ENCODE measurements at regions not wholly inside any gene's neighbourhood (a gene's known extent, or its start where the extent isn't known, plus 50 kb on each side); places are given as distances from the start of the nearest gene placed in this dataset.

GRCh38 chr11:115939731-115940421, 435.7 kb upstream of the CADM1 start:
- Histone ChIP-seq H3K9ac (ENCODE audit: insufficient read depth, low read length) (no peak overlapping the region), H3K4me2 (ENCODE audit: extremely low read depth, insufficient read depth, low read length) (no peak overlapping the region), H2AFZ (ENCODE audit: low read length) (no peak overlapping the region), H3K4me1 (ENCODE audit: control insufficient read depth, extremely low read depth, insufficient read depth, low read length) (no peaks in the 10 kb centered on the region), H3K36me3 (ENCODE audit: control insufficient read depth, insufficient read depth, low read length) (no peaks in the 10 kb centered on the region), H3K4me3 (replicated peaks in 1 of 4; ENCODE audit: control extremely low read depth in 1 of 4, insufficient read depth in 1 of 4, low read depth in 3 of 4, low read length in 4 of 4) (no peak overlapping the region), H3K27me3 (ENCODE audit: control insufficient read depth, insufficient read depth, low read length) (no peaks in the 10 kb centered on the region), H3K27ac (ENCODE audit: insufficient read depth, low read length) (no peak overlapping the region), H3K9me3 (ENCODE audit: control insufficient read depth, insufficient read depth, low read depth, low read length) (no peaks in the 10 kb centered on the region), H4K20me1 (ENCODE audit: control insufficient read depth, extremely low read depth, insufficient read depth, low read length) (no peaks in the 10 kb centered on the region), H3K79me2 (ENCODE audit: control insufficient read depth, insufficient read depth, low read length) (no peaks in the 10 kb centered on the region)
- no peak for DNase-seq (ENCODE audit: low read depth in 2 of 2)
- TF ChIP-seq CTCF (conservative IDR thresholded peaks at IDR 0.05 in 1 of 2, IDR thresholded peaks at IDR 0.05 in 1 of 2; ENCODE audit: low read depth in 1 of 2, low read length in 2 of 2): no peak
- TF ChIP-seq EZH2 (IDR thresholded peaks at IDR 0.05; ENCODE audit: low read length, missing control alignments): no peak

- Histone ChIP-seq H3K36me3 (ENCODE audit: control insufficient read depth, insufficient read depth, low read length) (no peaks in the 10 kb centered on the region), H3K9ac (ENCODE audit: insufficient read depth, low read length) (no peak overlapping the region), H3K27ac (ENCODE audit: insufficient read depth, low read length) (no peak overlapping the region), H3K79me2 (ENCODE audit: control insufficient read depth, insufficient read depth, low read length) (no peaks in the 10 kb centered on the region), H4K20me1 (ENCODE audit: control insufficient read depth, extremely low read depth, insufficient read depth, low read length) (no peaks in the 10 kb centered on the region), H3K4me2 (ENCODE audit: extremely low read depth, insufficient read depth, low read length) (peak overlapping the region; percentile 59), H2AFZ (ENCODE audit: low read length) (no peak overlapping the region), H3K4me3 (replicated peaks in 1 of 4; ENCODE audit: control extremely low read depth in 1 of 4, insufficient read depth in 1 of 4, low read depth in 3 of 4, low read length in 4 of 4) (no peak overlapping the region), H3K4me1 (ENCODE audit: control insufficient read depth, extremely low read depth, insufficient read depth, low read length) (no peaks in the 10 kb centered on the region), H3K27me3 (ENCODE audit: control insufficient read depth, insufficient read depth, low read length) (no peaks in the 10 kb centered on the region), H3K9me3 (ENCODE audit: control insufficient read depth, insufficient read depth, low read depth, low read length) (no peaks in the 10 kb centered on the region)
- DNase-seq (ENCODE audit: low read depth in 2 of 2): peak; percentile 58 to 95
- TF ChIP-seq EZH2 (IDR thresholded peaks at IDR 0.05; ENCODE audit: low read length, missing control alignments) (no peak), CTCF (conservative IDR thresholded peaks at IDR 0.05 in 1 of 2, IDR thresholded peaks at IDR 0.05 in 1 of 2; ENCODE audit: low read depth in 1 of 2, low read length in 2 of 2) (no peak)
These were observed 435.0 kb upstream of the CADM1 start for GRCh38 chr11:115939104-115939730.

- no peak for DNase-seq (ENCODE audit: low read depth in 2 of 2)
- H3K4me2 ChIP-seq (ENCODE audit: extremely low read depth, insufficient read depth, low read length): no peak overlapping the region
- no peak overlapping the region for H3K9ac ChIP-seq (ENCODE audit: insufficient read depth, low read length)
- H3K36me3 ChIP-seq (ENCODE audit: control insufficient read depth, insufficient read depth, low read length): no peaks in the 10 kb centered on the region
- no peaks in the 10 kb centered on the region for H3K27me3 ChIP-seq (ENCODE audit: control insufficient read depth, insufficient read depth, low read length)
- H2AFZ ChIP-seq (ENCODE audit: low read length): no peak overlapping the region
- no peaks in the 10 kb centered on the region for H3K79me2 ChIP-seq (ENCODE audit: control insufficient read depth, insufficient read depth, low read length)
- no peak overlapping the region for H3K27ac ChIP-seq (ENCODE audit: insufficient read depth, low read length)
- no peaks in the 10 kb centered on the region for H3K9me3 ChIP-seq (ENCODE audit: control insufficient read depth, insufficient read depth, low read depth, low read length)
- H3K4me3 ChIP-seq (replicated peaks in 1 of 4; ENCODE audit: control extremely low read depth in 1 of 4, insufficient read depth in 1 of 4, low read depth in 3 of 4, low read length in 4 of 4): no peak overlapping the region
- no peaks in the 10 kb centered on the region for H4K20me1 ChIP-seq (ENCODE audit: control insufficient read depth, extremely low read depth, insufficient read depth, low read length)
- no peaks in the 10 kb centered on the region for H3K4me1 ChIP-seq (ENCODE audit: control insufficient read depth, extremely low read depth, insufficient read depth, low read length)
- TF ChIP-seq EZH2 (IDR thresholded peaks at IDR 0.05; ENCODE audit: low read length, missing control alignments) (no peak), CTCF (conservative IDR thresholded peaks at IDR 0.05 in 1 of 2, IDR thresholded peaks at IDR 0.05 in 1 of 2; ENCODE audit: low read depth in 1 of 2, low read length in 2 of 2) (no peak)
These were observed 429.3 kb upstream of the CADM1 start for GRCh38 chr11:115933564-115933963.
